Tibial nerve (tissue), 4 donors: ENCODE measurements at regions not wholly inside any gene's neighbourhood (a gene's known extent, or its start where the extent isn't known, plus 50 kb on each side); places are given as distances from the start of the nearest gene placed in this dataset.

Source experiments
- DNase-seq, 2 donors: peaks; one replicate each; pipeline ENCODE4 v3.0.0-alpha.2; 2019; ENCODE audit warnings: low spot score in 2 of 2
- H3K27ac ChIP-seq, 4 donors: fragments of 200-600 bp; sonication (generic) in 3 of 4; one replicate each; pipeline ENCODE4 v1.5.1; 2017 to 2019; ENCODE audit warnings: mild to moderate bottlenecking in 1 of 4
- H3K27me3 ChIP-seq, 2 donors: fragments of 200-600 bp; sonication (generic) in 1 of 2; one replicate each; pipeline versions ENCODE4 v1.5.1 to v1.6.0; 2017 to 2019
- H3K36me3 ChIP-seq, 3 donors: fragments of 200-600 bp; sonication (generic); one replicate each; pipeline ENCODE4 v1.5.1; 2018 to 2019
- H3K4me1 ChIP-seq, 4 donors: fragments of 200-600 bp; sonication (generic) in 3 of 4; one replicate each; pipeline ENCODE4 v1.5.1; 2017 to 2019
- H3K4me3 ChIP-seq, 4 donors: fragments of 200-600 bp; sonication (generic) in 3 of 4; one replicate each; pipeline ENCODE4 v1.5.1; 2017 to 2019; ENCODE audit warnings: mild to moderate bottlenecking in 1 of 4, moderate library complexity in 1 of 4
- H3K9me3 ChIP-seq, 4 donors: fragments of 200-600 bp; sonication (generic) in 3 of 4; one replicate each; pipeline ENCODE4 v1.5.1; 2017 to 2019
- EP300 ChIP-seq, 2 donors: sonication (generic); formaldehyde crosslinking; IDR thresholded peaks; one replicate each; pipeline ENCODE4 v1.6.1; 2017; ENCODE audit warnings: antibody characterized with exemption in 2 of 2, mild to moderate bottlenecking in 1 of 2
- POLR2A ChIP-seq, 2 donors: fragments of 450-650 bp; IDR thresholded peaks; one replicate each; pipeline ENCODE4 v1.6.1; 2017; ENCODE audit warnings: antibody characterized with exemption in 2 of 2, mild to moderate bottlenecking in 2 of 2, moderate library complexity in 2 of 2
- WGBS, 2 donors: methylation state at CpG; one replicate each; pipeline ENCODE4 v1.1.5; 2018; 5-methylcytosine and 5-hydroxymethylcytosine counted together
- TF ChIP-seq, protein P1 (sequence below), 5 experiments: fragments of 200-600 bp in 3 of 5; fragments of 450-650 bp in 2 of 5; sonication (generic) in 3 of 5; IDR thresholded peaks; one replicate each; pipeline ENCODE4 v1.5.1; 2016 to 2019; ENCODE audit warnings: antibody characterized with exemption in 5 of 5, mild to moderate bottlenecking in 3 of 5, moderate library complexity in 2 of 5

DNA sequence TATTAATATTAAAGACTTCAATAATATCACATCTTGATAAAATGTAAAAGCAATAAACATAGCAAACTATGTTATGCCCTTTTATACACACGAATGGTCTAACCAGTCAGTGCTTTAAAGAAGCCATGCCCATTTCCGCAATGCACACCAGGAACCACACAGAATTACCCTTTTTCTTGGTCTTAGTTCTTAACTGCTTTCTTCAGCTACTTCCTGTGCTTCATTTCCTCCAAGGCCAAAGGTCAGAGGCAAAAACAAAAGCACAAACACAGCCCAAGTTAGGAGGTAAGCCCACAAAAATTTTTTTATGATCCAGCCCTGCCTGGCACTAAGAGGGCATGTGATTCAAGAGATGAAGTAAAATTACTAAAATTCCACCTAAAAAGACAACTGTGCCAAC is 267.2 kb downstream of the FBXO15 start:
- DNase-seq = no peak
- no peaks in the 10 kb centered on the region for H3K27me3 ChIP-seq
- H3K27ac ChIP-seq = no peak overlapping the region
- H3K4me1 ChIP-seq = no peaks in the 10 kb centered on the region
- TF ChIP-seq EP300 (IDR thresholded peaks at IDR 0.05) (no peak), POLR2A (IDR thresholded peaks at IDR 0.05) (no peak)
- TF ChIP-seq, protein P1, sequence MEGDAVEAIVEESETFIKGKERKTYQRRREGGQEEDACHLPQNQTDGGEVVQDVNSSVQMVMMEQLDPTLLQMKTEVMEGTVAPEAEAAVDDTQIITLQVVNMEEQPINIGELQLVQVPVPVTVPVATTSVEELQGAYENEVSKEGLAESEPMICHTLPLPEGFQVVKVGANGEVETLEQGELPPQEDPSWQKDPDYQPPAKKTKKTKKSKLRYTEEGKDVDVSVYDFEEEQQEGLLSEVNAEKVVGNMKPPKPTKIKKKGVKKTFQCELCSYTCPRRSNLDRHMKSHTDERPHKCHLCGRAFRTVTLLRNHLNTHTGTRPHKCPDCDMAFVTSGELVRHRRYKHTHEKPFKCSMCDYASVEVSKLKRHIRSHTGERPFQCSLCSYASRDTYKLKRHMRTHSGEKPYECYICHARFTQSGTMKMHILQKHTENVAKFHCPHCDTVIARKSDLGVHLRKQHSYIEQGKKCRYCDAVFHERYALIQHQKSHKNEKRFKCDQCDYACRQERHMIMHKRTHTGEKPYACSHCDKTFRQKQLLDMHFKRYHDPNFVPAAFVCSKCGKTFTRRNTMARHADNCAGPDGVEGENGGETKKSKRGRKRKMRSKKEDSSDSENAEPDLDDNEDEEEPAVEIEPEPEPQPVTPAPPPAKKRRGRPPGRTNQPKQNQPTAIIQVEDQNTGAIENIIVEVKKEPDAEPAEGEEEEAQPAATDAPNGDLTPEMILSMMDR (IDR thresholded peaks at IDR 0.05) = no peak
- H3K9me3 ChIP-seq = no peaks in the 10 kb centered on the region
- 70 to 80% methylated on average over 2 of the region's 2 CpGs for WGBS, 2 donors
- no peak overlapping the region for H3K4me3 ChIP-seq
- no peaks in the 10 kb centered on the region for H3K36me3 ChIP-seq

DNA sequence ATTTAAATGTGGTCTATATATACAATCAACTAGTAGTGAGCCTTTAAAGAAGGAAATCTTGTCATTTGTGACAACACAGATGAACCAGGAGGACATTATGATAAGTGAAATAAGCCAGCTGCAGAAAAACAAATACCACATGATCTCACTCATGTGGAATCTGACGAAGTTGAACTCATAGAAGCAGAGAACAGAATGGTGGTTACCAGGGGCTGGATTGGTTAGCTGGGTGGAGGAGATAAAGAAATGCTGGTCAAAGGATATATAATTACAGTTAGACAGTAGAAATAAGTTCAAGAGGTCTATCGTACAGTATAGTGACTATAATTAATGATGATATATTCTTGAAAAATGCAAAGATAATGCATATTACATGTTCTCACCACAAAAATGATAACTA is 267.9 kb downstream of the FBXO15 start:
- H3K4me1 ChIP-seq = no peaks in the 10 kb centered on the region
- no peak overlapping the region for H3K4me3 ChIP-seq
- DNase-seq = no peak
- H3K27ac ChIP-seq = no peak overlapping the region
- no peaks in the 10 kb centered on the region for H3K36me3 ChIP-seq
- H3K27me3 ChIP-seq = no peaks in the 10 kb centered on the region
- TF ChIP-seq, protein P1 (IDR thresholded peaks at IDR 0.05) = no peak
- TF ChIP-seq EP300 (IDR thresholded peaks at IDR 0.05) = no peak
- no peak for TF ChIP-seq POLR2A (IDR thresholded peaks at IDR 0.05)
- 59 to 63% methylated on average over 2 of the region's 2 CpGs for whole genome bisulfite sequencing, 2 donors
- H3K9me3 ChIP-seq = no peaks in the 10 kb centered on the region

DNA sequence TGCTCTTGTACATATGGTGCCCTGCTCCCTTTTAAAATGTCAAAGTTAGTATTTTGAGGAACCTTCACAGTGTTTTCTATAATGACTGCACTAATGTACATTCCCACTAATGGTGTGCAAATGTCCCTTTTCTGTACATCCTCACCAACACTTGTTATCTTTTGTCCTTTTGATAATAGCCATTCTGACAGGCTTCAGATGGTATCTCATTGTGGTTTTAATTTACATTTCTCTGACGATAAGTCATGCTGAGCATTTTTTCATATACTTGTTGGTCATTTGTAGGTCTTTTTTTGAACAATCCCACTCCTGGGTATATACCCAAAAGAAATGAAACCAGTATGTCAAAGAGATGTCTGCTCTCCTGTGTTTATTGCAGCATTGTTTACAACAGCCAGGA is 268.3 kb downstream of the FBXO15 start:
- Histone ChIP-seq H3K4me1 (no peaks in the 10 kb centered on the region), H3K27ac (no peak overlapping the region), H3K36me3 (no peaks in the 10 kb centered on the region), H3K4me3 (no peak overlapping the region), H3K27me3 (no peaks in the 10 kb centered on the region), H3K9me3 (no peaks in the 10 kb centered on the region)
- WGBS, 2 donors = 80 to 85% methylated on average over 1 of the region's 1 CpG
- TF ChIP-seq, protein P1 (IDR thresholded peaks at IDR 0.05) = no peak
- TF ChIP-seq EP300 (IDR thresholded peaks at IDR 0.05) (no peak), POLR2A (IDR thresholded peaks at IDR 0.05) (no peak)
- no peak for DNase-seq

DNA sequence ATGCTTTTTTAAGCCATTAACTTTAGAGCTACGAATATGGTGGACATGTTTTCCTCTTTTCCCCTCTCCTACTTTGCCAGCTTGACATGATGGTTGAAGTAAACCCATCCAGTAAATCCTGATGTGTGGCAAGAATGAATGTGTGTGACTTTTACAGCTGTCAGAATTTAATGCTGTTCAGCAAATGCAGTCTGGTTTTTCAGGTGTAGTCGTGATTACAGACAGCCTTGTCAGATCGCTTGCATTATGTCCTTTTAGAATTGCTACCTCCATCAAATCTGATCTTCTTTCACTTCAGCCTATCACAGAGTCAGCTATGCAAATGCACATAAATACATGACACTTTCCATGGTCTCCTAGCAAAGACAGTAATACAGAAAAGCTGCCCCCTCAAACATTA is 278.5 kb downstream of the FBXO15 start:
- DNase-seq = no peak
- Histone ChIP-seq H3K27ac (no peak overlapping the region), H3K9me3 (no peaks in the 10 kb centered on the region), H3K27me3 (no peaks in the 10 kb centered on the region), H3K36me3 (no peaks in the 10 kb centered on the region), H3K4me1 (no peaks in the 10 kb centered on the region), H3K4me3 (no peak overlapping the region)
- TF ChIP-seq, protein P1 (IDR thresholded peaks at IDR 0.05) = no peak
- no peak for TF ChIP-seq POLR2A (IDR thresholded peaks at IDR 0.05)
- no peak for TF ChIP-seq EP300 (IDR thresholded peaks at IDR 0.05)
- WGBS, 2 donors = 87% methylated on average over 3 of the region's 3 CpGs

- no peak for DNase-seq
- no peaks in the 10 kb centered on the region for H3K4me1 ChIP-seq
- H3K27me3 ChIP-seq = no peaks in the 10 kb centered on the region
- no peak overlapping the region for H3K27ac ChIP-seq
- no peak overlapping the region for H3K4me3 ChIP-seq
- TF ChIP-seq POLR2A (IDR thresholded peaks at IDR 0.05) = no peak
- H3K9me3 ChIP-seq = no peaks in the 10 kb centered on the region
- 83 to 92% methylated on average over 6 of the region's 6 CpGs for WGBS, 2 donors
- no peaks in the 10 kb centered on the region for H3K36me3 ChIP-seq
Measured at GRCh38 chr18:73861771-73862170, 285.9 kb downstream of the FBXO15 start.

- no peaks in the 10 kb centered on the region for H3K9me3 ChIP-seq
- no peak for DNase-seq
- no peak overlapping the region for H3K27ac ChIP-seq
- no peak overlapping the region for H3K4me3 ChIP-seq
- 76 to 77% methylated on average over 9 of the region's 9 CpGs for WGBS, 2 donors
- no peaks in the 10 kb centered on the region for H3K36me3 ChIP-seq
- no peaks in the 10 kb centered on the region for H3K4me1 ChIP-seq
- H3K27me3 ChIP-seq = no peaks in the 10 kb centered on the region
- no peak for TF ChIP-seq POLR2A (IDR thresholded peaks at IDR 0.05)
- TF ChIP-seq, protein P1 (IDR thresholded peaks at IDR 0.05) = no peak
- no peak for TF ChIP-seq EP300 (IDR thresholded peaks at IDR 0.05)
Measured at GRCh38 chr18:73859837-73860397, 287.7 kb downstream of the FBXO15 start.
